ENCODE measurements at regions not wholly inside any gene's neighbourhood (a gene's known extent, or its start where the extent isn't known, plus 50 kb on each side); places are given as distances from the start of the nearest gene placed in this dataset.

GRCh38 chr14:101029668-101030290, 126.3 kb upstream of the RTL1 start:
- TF ChIP-seq POLR2AphosphoS5 (IDR thresholded peaks at IDR 0.05) (no peak), CTCF (IDR thresholded peaks at IDR 0.05) (no peak)

Data from prostate gland (tissue), 2 donors.